ENCODE measurements at regions not wholly inside any gene's neighbourhood (a gene's known extent, or its start where the extent isn't known, plus 50 kb on each side); places are given as distances from the start of the nearest gene placed in this dataset.

GRCh38 chr4:111187108-111187507 lies 564.2 kb upstream of the PITX2 start:
- DNase-seq: no peak

- DNase-seq: no peak
Observed at GRCh38 chr4:111198446-111198845, 575.6 kb upstream of the PITX2 start.

- DNase-seq: no peak
Observed at GRCh38 chr4:111204797-111205196, 581.9 kb upstream of the PITX2 start.

GRCh38 chr4:111208970-111209369 lies 586.1 kb upstream of the PITX2 start:
- no peak for DNase-seq

GRCh38 chr4:111209706-111210105 lies 586.8 kb upstream of the PITX2 start:
- DNase-seq: no peak

- no peak for DNase-seq
Observed at GRCh38 chr4:111210595-111210994, 587.7 kb upstream of the PITX2 start.

GRCh38 chr4:111213531-111213930 lies 590.7 kb upstream of the PITX2 start:
- DNase-seq: no peak

GRCh38 chr4:111214371-111214770 lies 591.5 kb upstream of the PITX2 start:
- no peak for DNase-seq

GRCh38 chr4:111215755-111216154 lies 592.9 kb upstream of the PITX2 start:
- no peak for DNase-seq

- DNase-seq: no peak
Observed at GRCh38 chr4:111216791-111217190, 593.9 kb upstream of the PITX2 start.

GRCh38 chr4:111221371-111221770 lies 598.5 kb upstream of the PITX2 start:
- DNase-seq: no peak

GRCh38 chr4:111228396-111228795 lies 605.5 kb upstream of the PITX2 start:
- DNase-seq: no peak

GRCh38 chr4:111228874-111229273 lies 606.0 kb upstream of the PITX2 start:
- DNase-seq: no peak

GRCh38 chr4:111230265-111230664 lies 607.4 kb upstream of the PITX2 start:
- DNase-seq: no peak

- DNase-seq: no peak
Observed at GRCh38 chr4:111231281-111231680, 608.4 kb upstream of the PITX2 start.

- DNase-seq: no peak
Observed at GRCh38 chr4:111234939-111235338, 612.1 kb upstream of the PITX2 start.

GRCh38 chr4:111263836-111264235 lies 641.0 kb upstream of the PITX2 start:
- no peak for DNase-seq

GRCh38 chr4:111266937-111267336 lies 644.1 kb upstream of the PITX2 start:
- DNase-seq: no peak

- no peak for DNase-seq
Observed at GRCh38 chr4:111267786-111268185, 644.9 kb upstream of the PITX2 start.

GRCh38 chr4:111268769-111269414 lies 646.0 kb upstream of the PITX2 start:
- DNase-seq: no peak

GRCh38 chr4:111269439-111269838 lies 646.6 kb upstream of the PITX2 start:
- DNase-seq: no peak

GRCh38 chr4:111274060-111274459 lies 651.2 kb upstream of the PITX2 start:
- no peak for DNase-seq

- no peak for DNase-seq
Observed at GRCh38 chr4:111274486-111274885, 651.6 kb upstream of the PITX2 start.

GRCh38 chr4:111281219-111281618 lies 658.3 kb upstream of the PITX2 start:
- no peak for DNase-seq

- DNase-seq: no peak
Observed at GRCh38 chr4:111282035-111282434, 659.2 kb upstream of the PITX2 start.

Data from stimulated activated CD4-positive, alpha-beta T cell treated with anti-CD3 and anti-CD28 coated beads, Interleukin-2, amount 100 ng/mL, for 24 hours (primary cell).